DMS 273 (cell line): ENCODE measurements at regions not wholly inside any gene's neighbourhood (a gene's known extent, or its start where the extent isn't known, plus 50 kb on each side); places are given as distances from the start of the nearest gene placed in this dataset.
"Not testable (repeated sequence)": the region's sequence is repeated elsewhere in the genome, so short reads cannot be mapped to it uniquely, and the experiment has no call there.

Source experiments
- DNase-seq: peaks from one replicate; lab custom pipeline; 2025; ENCODE audit not compliant: unreplicated experiment; lab: John Stamatoyannopoulos, UW

GRCh38 chr4:186954956-186955355 is 231.3 kb upstream of the FAT1 start:
- DNase-seq: no peak

- no peak for DNase-seq
Measured at GRCh38 chr4:186957952-186958555, 234.4 kb upstream of the FAT1 start.

- DNase-seq: no peak
Measured at GRCh38 chr4:186958726-186959350, 235.2 kb upstream of the FAT1 start.

GRCh38 chr4:186979961-186980745 is 256.5 kb upstream of the FAT1 start:
- DNase-seq: no peak

- DNase-seq: no peak
Measured at GRCh38 chr4:186981161-186981560, 257.5 kb upstream of the FAT1 start.

- no peak for DNase-seq
Measured at GRCh38 chr4:186982160-186982559, 258.5 kb upstream of the FAT1 start.

GRCh38 chr4:186984105-186984644 is 260.5 kb upstream of the FAT1 start:
- no peak for DNase-seq

GRCh38 chr4:186999686-187000085 is 276.0 kb upstream of the FAT1 start:
- DNase-seq: no peak

GRCh38 chr4:187000281-187000680 is 276.6 kb upstream of the FAT1 start:
- DNase-seq: no peak

GRCh38 chr4:187002133-187002532 is 278.5 kb upstream of the FAT1 start:
- DNase-seq: not testable (repeated sequence)

- no peak for DNase-seq
Measured at GRCh38 chr4:187004628-187005027, 281.0 kb upstream of the FAT1 start.

- DNase-seq: no peak
Measured at GRCh38 chr4:187006189-187006618, 282.5 kb upstream of the FAT1 start.

- DNase-seq: no peak
Measured at GRCh38 chr4:187010052-187010451, 286.4 kb upstream of the FAT1 start.

- DNase-seq: no peak
Measured at GRCh38 chr4:187016101-187016500, 292.4 kb upstream of the FAT1 start.

GRCh38 chr4:187017147-187017546 is 293.5 kb upstream of the FAT1 start:
- no peak for DNase-seq

- DNase-seq: no peak
Measured at GRCh38 chr4:187019896-187020295, 296.2 kb upstream of the FAT1 start.

- DNase-seq: no peak
Measured at GRCh38 chr4:187020676-187021075, 297.0 kb upstream of the FAT1 start.

- no peak for DNase-seq
Measured at GRCh38 chr4:187021436-187022205, 298.0 kb upstream of the FAT1 start.

- no peak for DNase-seq
Measured at GRCh38 chr4:187027272-187027671, 303.6 kb upstream of the FAT1 start.

GRCh38 chr4:187042251-187042650 is 318.6 kb upstream of the FAT1 start:
- no peak for DNase-seq

- DNase-seq: no peak
Measured at GRCh38 chr4:187046471-187046870, 322.8 kb upstream of the FAT1 start.
